ENCODE measurements at regions not wholly inside any gene's neighbourhood (a gene's known extent, or its start where the extent isn't known, plus 50 kb on each side); places are given as distances from the start of the nearest gene placed in this dataset.

GRCh38 chr4:169823685-169824084, 65.9 kb upstream of the HPF1 start:
- no peak for DNase-seq (ENCODE audit: low spot score)

GRCh38 chr4:169821402-169821801, 63.7 kb upstream of the HPF1 start:
- no peak for DNase-seq (ENCODE audit: low spot score)
- intact Hi-C loops (cut with DNase I) = no loop called here

More at GRCh38 chr4:169823685-169824084, 65.9 kb upstream of the HPF1 start:
- intact Hi-C loops (cut with DNase I) = no loop called here

- intact Hi-C loops (cut with DNase I) = no loop called here
- no peak for DNase-seq (ENCODE audit: low spot score)
Observed at GRCh38 chr4:169818063-169818679, 60.4 kb upstream of the HPF1 start.

GRCh38 chr4:169815606-169816005, 57.9 kb upstream of the HPF1 start:
- intact Hi-C loops (cut with DNase I) = no loop called here
- DNase-seq (ENCODE audit: low spot score) = no peak

- intact Hi-C loops (cut with DNase I) = no loop called here
- no peak for DNase-seq (ENCODE audit: low spot score)
Observed at GRCh38 chr4:169811476-169811875, 53.7 kb upstream of the HPF1 start.

GRCh38 chr4:169810325-169811323, 52.9 kb upstream of the HPF1 start:
- DNase-seq (ENCODE audit: low spot score) = no peak
- intact Hi-C loops (cut with DNase I) = no loop called here

GRCh38 chr4:169807934-169808509, 50.3 kb upstream of the HPF1 start:
- intact Hi-C loops (cut with DNase I) = loop anchor here (2.0 to 5.0 kb wide), 2 partner anchors 241 to 244 kb away; no protein-coding TSS in a partner anchor
- no peak for DNase-seq (ENCODE audit: low spot score)

Measured in posterior vena cava (tissue), 2 donors.